ENCODE measurements at regions not wholly inside any gene's neighbourhood (a gene's known extent, or its start where the extent isn't known, plus 50 kb on each side); places are given as distances from the start of the nearest gene placed in this dataset.

- TF ChIP-seq CTCF (IDR thresholded peaks at IDR 0.05; ENCODE audit: low read length) (no peak), EZH2 (IDR thresholded peaks at IDR 0.05; ENCODE audit: borderline replicate concordance, low read length) (no peak)
Observed at GRCh38 chr1:81525085-81525484, 275.6 kb upstream of the ADGRL2 start.
